IMR-90 (cell line): ENCODE measurements at regions not wholly inside any gene's neighbourhood (a gene's known extent, or its start where the extent isn't known, plus 50 kb on each side); places are given as distances from the start of the nearest gene placed in this dataset.

Experiments
- ATAC-seq: fragments of 200-7000 bp; cut with Tn5 transposase; 2 replicates; pipeline ENCODE4 v1.9.1; 2020; ENCODE audit warnings: low read depth, mild to moderate bottlenecking, moderate library complexity
- BruUV-seq: library from RNA; stranded (reverse); fragments of 400-500 nt; replicated peaks from 2 replicates; lab custom pipeline; 2021; lab: Mats Ljungman, UMichigan
- CTCF ChIA-PET: fragments of 300-600 bp; formaldehyde crosslinking; extraction: SDS; loops from one replicate; lab custom pipeline; 2021; ENCODE audit warnings: antibody characterized with exemption; lab: Yijun Ruan, JAX
- POLR2A ChIA-PET: fragments of 300-600 bp; sonication (Branson Sonifier 250); formaldehyde crosslinking; loops from one replicate; lab custom pipeline; 2022; ENCODE audit warnings: antibody characterized with exemption; ENCODE audit not compliant: unreplicated experiment; lab: Charles Lee
- DNase-seq: peaks from one replicate; pipeline ENCODE4 v3.0.0; 2013
- H2AFZ ChIP-seq: replicated peaks from 2 replicates; pipeline ENCODE3; 2013; ENCODE audit warnings: low read length, mild to moderate bottlenecking; ENCODE audit not compliant: poor library complexity
- H2AK5ac ChIP-seq: 2 replicates; pipeline ENCODE4 v1.6.1; 2013; ENCODE audit warnings: low read depth, low read length, inconsistent platforms
- H2AK9ac ChIP-seq: replicated peaks from 2 replicates; pipeline ENCODE3; 2013; ENCODE audit warnings: mild to moderate bottlenecking, low read depth, low read length, moderate library complexity; ENCODE audit not compliant: poor library complexity
- H2BK120ac ChIP-seq: 2 replicates; pipeline ENCODE4 v1.6.1; 2013; ENCODE audit warnings: low read depth, low read length, inconsistent platforms
- H2BK15ac ChIP-seq: 3 replicates; pipeline ENCODE4 v1.6.1; 2013; ENCODE audit warnings: low read depth, low read length, inconsistent platforms
- H2BK20ac ChIP-seq: 2 replicates; pipeline ENCODE4 v1.6.1; 2013; ENCODE audit warnings: low read depth, mild to moderate bottlenecking, inconsistent platforms, low read length, moderate library complexity
- H2BK5ac ChIP-seq: 2 replicates; pipeline ENCODE4 v1.6.1; 2013; ENCODE audit warnings: mild to moderate bottlenecking, low read depth, low read length, inconsistent platforms; ENCODE audit not compliant: poor library complexity, severe bottlenecking
- H3K14ac ChIP-seq: replicated peaks from 2 replicates; pipeline ENCODE4 v1.6.1; 2013; ENCODE audit warnings: low read depth, low read length, inconsistent platforms
- H3K18ac ChIP-seq: 2 replicates; pipeline ENCODE4 v1.6.1; 2013; ENCODE audit warnings: low read depth, low read length, control low read depth
- H3K23ac ChIP-seq: 2 replicates; pipeline ENCODE4 v1.6.1; 2013; ENCODE audit warnings: low read depth, low read length, inconsistent platforms
- H3K27ac ChIP-seq: 2 replicates; pipeline ENCODE4 v1.5.1; 2013; ENCODE audit warnings: mild to moderate bottlenecking, control low read depth, low read length; ENCODE audit not compliant: insufficient read depth
- H3K27me3 ChIP-seq: 2 replicates; pipeline ENCODE4 v1.6.1; 2013; ENCODE audit warnings: low read length; ENCODE audit not compliant: control insufficient read depth, insufficient read depth
- H3K36me3 ChIP-seq: 2 replicates; pipeline ENCODE4 v1.6.1; 2013; ENCODE audit warnings: low read length, mixed read lengths; ENCODE audit not compliant: control insufficient read depth, insufficient read depth
- H3K4ac ChIP-seq: 2 replicates; pipeline ENCODE4 v1.6.1; 2013; ENCODE audit warnings: low read depth, low read length, inconsistent platforms
- H3K4me1 ChIP-seq: 2 replicates; pipeline ENCODE4 v1.6.1; 2013; ENCODE audit warnings: low read length, mixed read lengths; ENCODE audit not compliant: control insufficient read depth, insufficient read depth
- H3K4me2 ChIP-seq: 2 replicates; pipeline ENCODE4 v1.6.1; 2013; ENCODE audit warnings: low read depth, mild to moderate bottlenecking, control low read depth, low read length, moderate library complexity
- H3K4me3 ChIP-seq: 2 replicates; pipeline ENCODE4 v1.5.1; 2013; ENCODE audit warnings: low read depth, mild to moderate bottlenecking, control low read depth, low read length, moderate library complexity; ENCODE audit not compliant: insufficient read depth
- H3K56ac ChIP-seq: 2 replicates; pipeline ENCODE4 v1.6.1; 2013; ENCODE audit warnings: low read length, inconsistent platforms; ENCODE audit not compliant: insufficient read depth; ENCODE audit errors: extremely low read depth
- H3K79me1 ChIP-seq, 2 experiments: 2 replicates each; pipeline ENCODE4 v1.6.1; 2013; ENCODE audit warnings: low read length in 2 of 2, inconsistent platforms in 1 of 2, low read depth in 1 of 2
- H3K9ac ChIP-seq: 2 replicates; pipeline ENCODE4 v1.6.1; 2013; ENCODE audit warnings: low read depth, low read length, control low read depth
- H3K9me1 ChIP-seq: 2 replicates; pipeline ENCODE4 v1.6.1; 2013; ENCODE audit warnings: low read length, inconsistent platforms; ENCODE audit not compliant: insufficient read depth
- H3K9me3 ChIP-seq: 2 replicates; pipeline ENCODE4 v1.6.1; 2013; ENCODE audit warnings: low read length; ENCODE audit not compliant: control insufficient read depth, insufficient read depth
- H4K20me1 ChIP-seq: 2 replicates; pipeline ENCODE4 v1.6.1; 2013; ENCODE audit warnings: low read length, inconsistent platforms; ENCODE audit not compliant: insufficient read depth
- H4K5ac ChIP-seq: 2 replicates; pipeline ENCODE4 v1.6.1; 2013; ENCODE audit warnings: mild to moderate bottlenecking, low read depth, low read length, control low read depth
- H4K8ac ChIP-seq, 2 experiments: 2 replicates each; pipeline ENCODE4 v1.6.1; 2013; ENCODE audit warnings: low read depth in 2 of 2, low read length in 2 of 2, control low read depth in 1 of 2, inconsistent platforms in 1 of 2
- H4K91ac ChIP-seq: 2 replicates; pipeline ENCODE4 v1.6.1; 2013; ENCODE audit warnings: low read depth, low read length, inconsistent platforms; ENCODE audit not compliant: insufficient read depth
- CEBPB ChIP-seq: IDR thresholded peaks from 2 replicates; pipeline ENCODE4 v1.6.1; 2012; ENCODE audit warnings: low read depth, low read length, improper control_type of control experiment
- MXI1 ChIP-seq: IDR thresholded peaks from 2 replicates; pipeline ENCODE4 v1.6.1; 2012; ENCODE audit warnings: low read depth, mild to moderate bottlenecking, low read length, moderate library complexity, borderline replicate concordance
- RAD21 ChIP-seq: IDR thresholded peaks from 2 replicates; pipeline ENCODE4 v1.6.1; 2012; ENCODE audit warnings: low read length, improper control_type of control experiment
- WGBS, 2 experiments: methylation state at CpG; one replicate each; pipeline versions ENCODE4 v1.1.5 to v1.1.7; 2013; ENCODE audit warnings: missing lambda C conversion rate in 2 of 2; ENCODE audit not compliant: insufficient read length in 1 of 2; ENCODE audit errors: extremely low coverage in 2 of 2; 5-methylcytosine and 5-hydroxymethylcytosine counted together
- dilution Hi-C: fragments of 300-500 bp; cut with HindIII; formaldehyde crosslinking; loops from one replicate; pipeline ENCODE4 v1.14.3; 2018; ENCODE audit warnings: low sequenced_read_pairs; ENCODE audit not compliant: unreplicated experiment
- in situ Hi-C: fragments of 300-500 bp; cut with MboI; formaldehyde crosslinking; loops from 3 replicates; pipeline ENCODE4 v1.14.3; 2019; ENCODE audit warnings: low sequenced_read_pairs, inconsistent platforms, mixed read lengths
- intact Hi-C: fragments of 100-400 bp; cut with micrococcal nuclease; formaldehyde crosslinking; loops from 2 replicates; pipeline ENCODE4 v1.10.0; 2022

- ATAC-seq (no peak), DNase-seq (no peak)
- Histone ChIP-seq H4K8ac (no peak overlapping the region), H3K27ac (no peak overlapping the region), H3K23ac (no peak overlapping the region), H3K4ac (no peak overlapping the region), H2BK120ac (no peak overlapping the region), H3K14ac (no peak overlapping the region), H3K9me1 (no peaks in the 10 kb centered on the region), H3K4me2 (no peak overlapping the region), H4K91ac (no peak overlapping the region), H4K5ac (no peak overlapping the region), H3K4me1 (no peaks in the 10 kb centered on the region), H2BK20ac (no peak overlapping the region), H3K79me1 (no peaks in the 10 kb centered on the region), H4K20me1 (no peaks in the 10 kb centered on the region), H3K4me3 (no peak overlapping the region), H3K27me3 (no peaks in the 10 kb centered on the region), H2AFZ (no peak overlapping the region), H2BK5ac (no peak overlapping the region), H2AK5ac (no peak overlapping the region), H3K9me3 (no peaks in the 10 kb centered on the region), H3K36me3 (no peaks in the 10 kb centered on the region), H2BK15ac (no peak overlapping the region), H2AK9ac (no peak overlapping the region), H3K56ac (no peak overlapping the region), H3K9ac (no peak overlapping the region), H3K18ac (no peak overlapping the region)
- WGBS, 2 experiments, result no CpG with 5 or more reads among the region's 2 CpGs
- TF ChIP-seq MXI1 (no peak), CEBPB (no peak), RAD21 (no peak)
- in situ Hi-C loops (no loop called here), dilution Hi-C loops (no loop called here), intact Hi-C loops (no loop called here)
- ChIA-PET POLR2A (no interaction called here), CTCF (no interaction called here)
- BruUV-seq, result no TSS peak
Observed at GRCh38 chr2:12910431-12910830, 193.7 kb downstream of the TRIB2 start.
